GM21381 (cell line): ENCODE measurements at regions not wholly inside any gene's neighbourhood (a gene's known extent, or its start where the extent isn't known, plus 50 kb on each side); places are given as distances from the start of the nearest gene placed in this dataset.
"Not testable (repeated sequence)": the region's sequence is repeated elsewhere in the genome, so short reads cannot be mapped to it uniquely, and the experiment has no call there.

ENCODE experiments used
- ATAC-seq: cut with Tn5 transposase; IDR thresholded peaks from one replicate; pipeline ENCODE4 v1.9.1; 2021; ENCODE audit warnings: mild to moderate bottlenecking, moderate library complexity; ENCODE audit not compliant: unreplicated experiment

DNA sequence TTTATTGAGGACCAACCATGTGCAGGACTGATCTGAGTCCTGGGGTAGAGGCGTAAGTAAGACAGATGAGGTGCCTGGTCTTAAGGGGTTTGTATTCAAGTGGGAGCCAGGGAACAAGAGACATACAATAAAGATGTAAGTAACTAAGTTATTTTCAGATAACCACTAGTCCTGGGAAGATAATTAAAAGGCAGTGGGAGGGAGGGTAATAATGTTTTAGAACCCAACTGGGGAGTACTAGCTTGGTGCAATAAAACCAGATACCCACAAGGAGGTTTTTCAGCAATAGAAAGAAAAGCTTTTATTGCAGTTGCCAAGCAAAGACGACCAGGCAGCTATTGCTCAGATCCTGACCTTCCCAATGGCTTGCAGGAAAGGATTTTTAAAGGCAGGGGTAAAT is 893.7 kb downstream of the UQCRFS1 start:
- ATAC-seq = no peak

DNA sequence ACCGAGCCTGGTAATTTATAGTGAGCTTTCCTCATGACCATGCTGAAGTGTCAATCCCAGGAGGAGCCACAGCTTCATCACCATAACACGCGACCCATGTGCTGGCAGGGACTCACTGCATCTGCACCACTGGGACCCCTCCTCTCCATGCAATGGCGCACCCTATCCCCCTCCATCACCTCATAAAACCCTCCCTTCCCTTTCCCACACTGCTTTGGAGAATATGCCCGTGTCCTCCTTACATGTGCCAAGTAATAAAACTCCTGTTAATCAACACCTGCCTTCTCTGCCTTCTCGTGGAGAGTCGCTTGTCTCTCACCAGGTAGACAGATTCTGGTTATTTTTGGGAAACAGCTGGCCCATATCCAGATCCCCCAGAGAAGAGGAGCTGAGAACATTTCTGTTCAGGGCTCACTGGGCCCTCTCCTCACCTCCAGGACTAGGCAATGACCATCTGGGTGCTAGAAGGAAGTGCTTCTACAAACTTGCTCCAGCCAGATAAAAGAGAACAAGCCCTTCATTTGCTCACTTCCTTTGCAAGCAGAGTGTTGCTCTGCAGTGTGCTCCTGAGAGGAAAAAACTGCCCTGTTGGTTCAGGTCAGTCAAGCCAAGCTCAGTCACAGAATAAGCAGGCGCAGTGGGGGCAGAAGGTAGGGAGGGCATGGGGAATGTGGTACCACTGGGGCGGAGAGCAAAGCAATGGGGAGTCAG is 894.3 kb downstream of the UQCRFS1 start:
- ATAC-seq = no peak

DNA sequence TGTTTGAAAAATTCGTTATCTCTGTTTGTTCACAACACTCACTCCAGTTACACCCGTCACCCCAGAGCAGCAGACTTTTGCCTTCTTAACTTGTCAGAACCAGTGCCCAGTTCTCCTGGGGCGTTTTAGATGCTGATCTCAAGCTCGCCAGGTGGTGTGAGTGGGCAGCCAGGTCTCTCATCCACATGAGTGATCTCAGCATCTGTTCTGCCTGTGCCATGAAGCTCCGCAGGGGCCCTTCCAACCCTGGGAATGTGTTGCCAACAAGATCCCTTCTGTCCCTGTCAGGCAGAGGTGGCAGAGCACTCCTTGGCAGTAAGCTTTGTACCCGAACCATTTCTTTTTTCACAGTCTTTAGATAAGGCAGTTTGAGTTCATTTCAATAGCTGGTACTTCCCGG is 896.5 kb downstream of the UQCRFS1 start:
- no peak for ATAC-seq

- no peak for ATAC-seq
Measured at GRCh38 chr19:28314756-28315155, 898.2 kb downstream of the UQCRFS1 start.

DNA sequence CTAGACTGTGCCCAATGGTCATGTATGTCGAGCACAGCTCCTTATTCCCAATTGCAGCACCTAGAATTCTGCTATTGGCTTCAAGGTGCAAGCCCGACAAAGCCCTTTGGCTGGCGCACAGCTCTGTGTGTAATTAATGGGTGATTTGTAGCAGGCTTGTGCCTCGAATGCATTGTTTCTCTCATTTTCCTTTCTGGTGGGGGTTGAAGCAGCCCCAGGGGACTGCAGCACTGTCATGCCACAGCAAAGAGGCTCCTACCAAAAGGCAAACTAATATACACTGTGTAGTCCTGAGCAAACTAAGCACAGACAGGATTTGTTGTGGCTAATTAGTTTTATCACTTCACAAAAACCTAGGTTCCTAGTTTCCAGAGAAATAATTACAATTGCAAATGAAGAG is 898.7 kb downstream of the UQCRFS1 start:
- no peak for ATAC-seq

GRCh38 chr19:28313633-28314032 is 899.3 kb downstream of the UQCRFS1 start:
- ATAC-seq = no peak

DNA sequence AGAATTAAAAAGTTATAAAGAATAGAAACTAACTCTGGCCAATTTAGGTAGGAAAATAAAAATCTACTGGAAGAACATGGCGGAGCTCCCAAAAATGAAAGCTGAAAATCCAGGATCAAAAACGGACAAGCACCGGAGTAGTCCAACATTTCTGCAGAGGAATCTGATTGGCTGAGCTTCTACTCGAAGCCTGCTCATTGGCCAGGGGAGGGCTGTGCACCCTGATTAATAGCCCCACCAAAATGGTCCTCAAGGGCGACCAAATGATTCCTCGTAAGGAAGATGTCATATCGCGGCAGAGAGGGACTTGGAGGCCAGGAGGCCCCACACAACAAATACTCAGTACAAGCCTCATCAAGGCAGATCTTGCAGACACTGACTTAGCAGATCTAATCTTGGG is 900.7 kb downstream of the UQCRFS1 start:
- ATAC-seq = no peak

DNA sequence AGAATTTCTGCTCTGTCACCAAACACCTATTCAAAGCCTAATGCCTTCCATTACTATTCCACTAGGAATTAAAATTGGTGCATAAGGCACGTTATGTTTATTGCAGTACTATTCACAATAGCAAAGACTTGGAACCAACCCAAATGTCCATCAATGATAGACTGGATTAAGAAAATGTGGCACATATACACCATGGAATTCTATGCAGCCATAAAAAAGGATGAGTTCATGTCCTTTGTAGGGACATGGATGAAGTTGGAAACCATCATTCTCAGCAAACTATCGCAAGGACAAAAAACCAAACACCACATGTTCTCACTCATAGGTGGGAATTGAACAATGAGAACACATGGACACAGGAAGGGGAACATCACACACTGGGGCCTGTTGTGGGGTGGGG is 902.1 kb downstream of the UQCRFS1 start:
- ATAC-seq = not testable (repeated sequence)

- ATAC-seq = no peak
Measured at GRCh38 chr19:28309070-28309469, 903.9 kb downstream of the UQCRFS1 start.

GRCh38 chr19:28307963-28308362 is 905.0 kb downstream of the UQCRFS1 start:
- ATAC-seq = no peak

DNA sequence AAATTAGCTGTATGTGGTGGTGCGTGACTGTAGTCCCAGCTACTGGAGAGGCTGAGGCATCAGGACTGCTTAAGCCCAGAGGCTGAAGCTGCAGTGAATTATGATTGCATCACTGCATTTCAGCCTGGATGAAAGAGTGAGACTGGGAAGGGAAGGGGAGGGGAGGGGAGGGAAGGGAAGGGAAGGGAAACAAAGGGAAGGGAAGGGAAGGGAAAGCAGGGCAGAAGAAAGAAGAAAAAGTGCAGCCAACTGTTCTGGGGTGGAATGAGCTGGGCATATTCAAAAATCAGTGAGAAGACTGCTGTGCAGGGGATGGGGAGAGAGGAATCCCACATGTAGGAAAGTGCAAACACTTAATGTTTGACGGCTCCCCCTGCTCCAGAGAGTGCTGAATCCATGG is 905.5 kb downstream of the UQCRFS1 start:
- ATAC-seq = no peak

DNA sequence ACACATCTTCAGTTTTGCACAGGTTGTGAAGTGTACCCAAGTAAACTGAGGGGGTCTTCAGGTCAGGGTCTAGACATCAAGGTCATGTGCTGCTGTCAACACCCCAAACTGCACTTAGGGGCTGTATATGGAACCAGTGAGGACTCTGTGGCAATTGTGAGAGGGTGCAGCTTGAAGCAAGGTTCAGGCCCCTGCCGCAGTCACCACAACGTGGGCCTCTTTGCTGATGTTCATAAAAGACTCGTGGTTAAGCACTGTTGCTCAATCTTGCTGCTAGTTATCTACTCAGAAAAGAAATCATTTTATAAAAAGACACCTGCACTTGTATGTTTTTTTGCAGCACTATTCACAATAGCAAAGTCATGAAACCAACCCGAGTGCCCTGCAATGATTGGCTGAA is 907.4 kb downstream of the UQCRFS1 start:
- no peak for ATAC-seq

- ATAC-seq = no peak
Measured at GRCh38 chr19:28303502-28303901, 909.4 kb downstream of the UQCRFS1 start.

- ATAC-seq = no peak
Measured at GRCh38 chr19:28301961-28302360, 911.0 kb downstream of the UQCRFS1 start.

GRCh38 chr19:28301463-28301862 is 911.5 kb downstream of the UQCRFS1 start:
- no peak for ATAC-seq

DNA sequence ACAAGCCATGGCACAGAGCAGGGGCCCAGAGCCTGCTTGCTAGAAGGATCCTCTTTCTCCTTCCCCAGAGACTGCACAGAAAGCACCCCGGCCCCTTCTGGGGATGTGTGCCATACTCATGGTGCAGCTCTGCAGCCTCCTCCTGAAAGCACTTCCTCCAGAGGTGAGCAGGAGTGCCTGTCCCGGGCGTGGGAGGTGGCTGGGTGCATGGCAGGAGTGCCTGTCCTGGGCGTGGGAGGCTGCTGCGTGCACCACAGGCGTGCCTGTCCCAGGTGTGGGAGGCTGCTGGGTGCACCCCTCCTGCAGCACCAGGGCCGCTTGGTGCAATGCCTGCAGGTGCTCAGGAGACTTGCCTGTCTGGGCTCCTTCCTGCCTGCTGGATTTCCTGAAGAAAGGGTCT is 913.3 kb downstream of the UQCRFS1 start:
- no peak for ATAC-seq

DNA sequence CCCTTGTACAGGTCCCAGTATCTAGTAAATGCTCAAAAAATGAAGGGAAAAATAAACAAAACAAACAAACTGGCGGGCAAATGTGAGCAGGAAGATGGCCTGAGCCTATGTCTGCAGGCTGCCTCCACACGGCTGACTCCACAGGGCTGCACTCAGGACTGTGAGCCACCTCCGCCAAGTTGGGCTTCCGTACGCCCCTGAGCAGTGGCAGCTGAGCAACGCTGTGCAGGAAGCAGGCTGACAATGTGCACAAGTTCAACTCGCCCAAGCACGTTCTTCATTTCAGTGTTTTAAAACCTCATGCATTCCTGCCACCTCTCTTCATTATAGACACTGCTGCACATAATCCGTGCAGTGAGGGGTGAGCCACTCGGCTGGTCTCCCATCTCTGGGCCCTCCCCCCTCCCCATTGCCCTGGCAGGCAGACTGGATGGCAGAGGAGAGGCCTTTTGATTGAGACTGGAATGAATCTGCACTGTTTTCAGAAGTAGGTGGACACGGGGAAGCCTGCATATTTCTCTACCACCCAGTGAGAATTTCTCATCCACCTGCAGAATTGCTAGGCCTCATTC is 915.3 kb downstream of the UQCRFS1 start:
- ATAC-seq = no peak

DNA sequence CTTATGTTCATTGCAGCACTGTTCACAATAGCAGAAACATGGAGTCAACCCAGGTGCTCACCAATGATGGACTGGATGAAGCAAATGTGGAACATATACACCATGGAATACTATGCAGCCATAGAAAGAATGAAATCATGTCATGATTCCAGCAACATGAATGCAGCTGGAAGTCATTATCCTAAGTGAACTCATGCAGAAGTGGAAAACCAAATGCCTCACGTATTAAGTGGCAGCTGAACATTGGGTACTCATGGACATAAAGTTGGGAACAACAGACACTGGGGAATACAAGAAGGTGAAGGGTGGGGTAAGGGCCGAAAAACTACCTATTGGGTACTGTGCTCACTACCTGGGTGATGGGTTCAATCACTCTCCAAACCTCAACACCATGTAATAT is 915.9 kb downstream of the UQCRFS1 start:
- ATAC-seq = no peak

- ATAC-seq = no peak
Measured at GRCh38 chr19:28296506-28296905, 916.4 kb downstream of the UQCRFS1 start.

DNA sequence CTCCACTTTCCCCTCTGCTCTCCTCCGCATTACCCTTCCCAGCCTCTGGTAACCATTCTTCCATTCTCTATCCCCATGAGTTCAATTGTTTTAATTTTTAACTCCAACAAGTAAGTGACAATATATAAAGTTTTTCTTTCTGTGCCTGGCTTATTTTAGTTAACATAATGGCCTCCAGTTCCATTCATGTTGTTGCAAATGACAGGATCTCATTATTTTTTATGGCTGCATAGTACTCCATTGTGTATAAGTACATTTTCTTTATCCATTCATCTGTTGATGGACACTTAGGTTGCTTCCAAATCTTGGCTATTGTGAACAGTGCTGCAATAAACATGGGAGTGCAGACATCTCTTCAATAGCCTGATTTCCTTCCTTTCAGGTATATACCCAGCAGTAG is 918.0 kb downstream of the UQCRFS1 start:
- ATAC-seq = not testable (repeated sequence)

GRCh38 chr19:28294395-28294794 is 918.6 kb downstream of the UQCRFS1 start:
- ATAC-seq = no peak

- no peak for ATAC-seq
Measured at GRCh38 chr19:28293685-28294084, 919.3 kb downstream of the UQCRFS1 start.
